Caco-2 (cell line): ENCODE measurements at regions not wholly inside any gene's neighbourhood (a gene's known extent, or its start where the extent isn't known, plus 50 kb on each side); places are given as distances from the start of the nearest gene placed in this dataset.

ENCODE experiments used
- BruUV-seq: library from RNA; stranded (reverse); fragments of 400-500 nt; replicated peaks from 2 replicates; lab custom pipeline; 2021; lab: Mats Ljungman, UMichigan
- CTCF ChIA-PET: fragments of 300-600 bp; sonication (Branson Sonifier 250); formaldehyde crosslinking; loops from one replicate; lab custom pipeline; 2022; ENCODE audit warnings: antibody characterized with exemption; lab: Charles Lee
- POLR2A ChIA-PET: fragments of 300-600 bp; sonication (Branson Sonifier 250); formaldehyde crosslinking; loops from one replicate; lab custom pipeline; 2022; ENCODE audit warnings: antibody characterized with exemption; lab: Charles Lee
- DNase-seq, 2 experiments: peaks; one replicate each; pipeline versions ENCODE4 v3.0.0 to v3.0.0-alpha.2; 2020 to 2022
- H3K27me3 ChIP-seq: replicated peaks from 2 replicates; pipeline ENCODE4 v1.6.0; 2011; ENCODE audit warnings: low read length; ENCODE audit not compliant: control insufficient read depth, insufficient read depth
- H3K36me3 ChIP-seq: 2 replicates; pipeline ENCODE4 v1.5.1; 2011; ENCODE audit warnings: low read length; ENCODE audit not compliant: control insufficient read depth, insufficient read depth
- H3K4me1 ChIP-seq: fragments of 250-450 bp; sonication (Bioruptor Pico); 2 replicates; pipeline ENCODE4 v1.5.1; 2020; ENCODE audit warnings: mild to moderate bottlenecking
- H3K4me3 ChIP-seq: 2 replicates; pipeline ENCODE4 v1.5.1; 2011; ENCODE audit warnings: low read depth, mild to moderate bottlenecking, control low read depth, low read length
- H3K9me3 ChIP-seq: fragments of 250-450 bp; sonication (Bioruptor Pico); 2 replicates; pipeline ENCODE4 v1.5.1; 2020; ENCODE audit warnings: mild to moderate bottlenecking, moderate library complexity
- H3K27ac Mint-ChIP-seq: one replicate; pipeline ENCODE4 v1.8.0; 2022; ENCODE audit warnings: mixed read lengths; ENCODE audit not compliant: unreplicated experiment
- H3K27me3 Mint-ChIP-seq: one replicate; pipeline ENCODE4 v1.8.0; 2022; ENCODE audit warnings: mixed read lengths; ENCODE audit not compliant: insufficient read depth, unreplicated experiment
- H3K36me3 Mint-ChIP-seq: one replicate; pipeline ENCODE4 v1.8.0; 2022; ENCODE audit warnings: mild to moderate bottlenecking, mixed read lengths; ENCODE audit not compliant: insufficient read depth, unreplicated experiment
- H3K4me1 Mint-ChIP-seq: one replicate; pipeline ENCODE4 v1.8.0; 2022; ENCODE audit warnings: low read depth, mixed read lengths; ENCODE audit not compliant: unreplicated experiment
- H3K4me3 Mint-ChIP-seq: one replicate; pipeline ENCODE4 v1.8.0; 2022; ENCODE audit warnings: mild to moderate bottlenecking, moderate library complexity, mixed read lengths; ENCODE audit not compliant: unreplicated experiment
- H3K9me3 Mint-ChIP-seq: one replicate; pipeline ENCODE4 v1.8.0; 2022; ENCODE audit warnings: mixed read lengths; ENCODE audit not compliant: unreplicated experiment
- intact Hi-C: fragments of 100-400 bp; cut with micrococcal nuclease; formaldehyde crosslinking; loops from one replicate; pipeline ENCODE4 v1.10.0; 2022; ENCODE audit not compliant: unreplicated experiment
- TF ChIP-seq, protein P1 (sequence below), 2 experiments: fragments of 200-600 bp in 1 of 2; IDR thresholded peaks; 1 replicate in 1 of 2; 2 replicates in 1 of 2; pipeline versions ENCODE4 v1.5.1 to v1.8.0; 2011 to 2022; ENCODE audit warnings: antibody characterized with exemption in 1 of 2, control low read depth in 1 of 2, inconsistent platforms in 1 of 2, low read depth in 1 of 2, low read length in 1 of 2, mild to moderate bottlenecking in 1 of 2, moderate library complexity in 1 of 2; ENCODE audit not compliant: insufficient read depth in 1 of 2, severe bottlenecking in 1 of 2, unreplicated experiment in 1 of 2

DNA sequence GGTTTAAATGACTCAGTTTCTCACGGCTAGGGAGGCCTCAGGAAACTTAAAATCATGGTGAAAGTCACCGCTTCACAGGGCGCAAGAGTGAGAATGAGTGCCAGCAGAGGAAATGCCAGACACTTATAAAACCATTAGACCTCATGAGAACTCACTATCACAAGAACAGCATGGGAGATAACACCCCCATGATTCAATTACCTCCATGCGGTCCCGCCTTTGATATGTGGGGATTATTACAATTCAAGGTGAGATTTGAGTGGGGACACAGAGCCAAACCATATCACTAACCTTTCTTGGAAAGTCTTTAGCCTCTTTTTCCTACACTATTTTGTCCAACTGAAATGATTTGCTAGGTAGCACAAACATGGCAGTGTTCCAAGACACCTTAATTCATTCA lies 533.9 kb upstream of the NUDT12 start:
- H3K4me3 Mint-ChIP-seq: no peak overlapping the region
- no TSS peak for BruUV-seq
- Histone ChIP-seq H3K36me3 (no peaks in the 10 kb centered on the region), H3K9me3 (no peaks in the 10 kb centered on the region; the same call in 1 of the 2 replicates), H3K4me1 (no peaks in the 10 kb centered on the region), H3K27me3 (no peaks in the 10 kb centered on the region), H3K4me3 (no peak overlapping the region)
- peaks cover 6% of the 10 kb centered on the region for H3K4me1 Mint-ChIP-seq
- no peak for DNase-seq
- intact Hi-C loops: no loop called here
- CTCF ChIA-PET: no interaction called here
- POLR2A ChIA-PET: no interaction called here
- no peaks in the 10 kb centered on the region for H3K27me3 Mint-ChIP-seq
- no peak overlapping the region for H3K27ac Mint-ChIP-seq
- H3K36me3 Mint-ChIP-seq: peaks cover 5% of the 10 kb centered on the region
- TF ChIP-seq, protein P1, sequence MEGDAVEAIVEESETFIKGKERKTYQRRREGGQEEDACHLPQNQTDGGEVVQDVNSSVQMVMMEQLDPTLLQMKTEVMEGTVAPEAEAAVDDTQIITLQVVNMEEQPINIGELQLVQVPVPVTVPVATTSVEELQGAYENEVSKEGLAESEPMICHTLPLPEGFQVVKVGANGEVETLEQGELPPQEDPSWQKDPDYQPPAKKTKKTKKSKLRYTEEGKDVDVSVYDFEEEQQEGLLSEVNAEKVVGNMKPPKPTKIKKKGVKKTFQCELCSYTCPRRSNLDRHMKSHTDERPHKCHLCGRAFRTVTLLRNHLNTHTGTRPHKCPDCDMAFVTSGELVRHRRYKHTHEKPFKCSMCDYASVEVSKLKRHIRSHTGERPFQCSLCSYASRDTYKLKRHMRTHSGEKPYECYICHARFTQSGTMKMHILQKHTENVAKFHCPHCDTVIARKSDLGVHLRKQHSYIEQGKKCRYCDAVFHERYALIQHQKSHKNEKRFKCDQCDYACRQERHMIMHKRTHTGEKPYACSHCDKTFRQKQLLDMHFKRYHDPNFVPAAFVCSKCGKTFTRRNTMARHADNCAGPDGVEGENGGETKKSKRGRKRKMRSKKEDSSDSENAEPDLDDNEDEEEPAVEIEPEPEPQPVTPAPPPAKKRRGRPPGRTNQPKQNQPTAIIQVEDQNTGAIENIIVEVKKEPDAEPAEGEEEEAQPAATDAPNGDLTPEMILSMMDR (IDR thresholded peaks at IDR 0.05; ENCODE audit: insufficient read depth in 1 of 2, low read depth in 1 of 2, low read length in 1 of 2, severe bottlenecking in 1 of 2, unreplicated experiment in 1 of 2): no peak
- no peaks in the 10 kb centered on the region for H3K9me3 Mint-ChIP-seq

DNA sequence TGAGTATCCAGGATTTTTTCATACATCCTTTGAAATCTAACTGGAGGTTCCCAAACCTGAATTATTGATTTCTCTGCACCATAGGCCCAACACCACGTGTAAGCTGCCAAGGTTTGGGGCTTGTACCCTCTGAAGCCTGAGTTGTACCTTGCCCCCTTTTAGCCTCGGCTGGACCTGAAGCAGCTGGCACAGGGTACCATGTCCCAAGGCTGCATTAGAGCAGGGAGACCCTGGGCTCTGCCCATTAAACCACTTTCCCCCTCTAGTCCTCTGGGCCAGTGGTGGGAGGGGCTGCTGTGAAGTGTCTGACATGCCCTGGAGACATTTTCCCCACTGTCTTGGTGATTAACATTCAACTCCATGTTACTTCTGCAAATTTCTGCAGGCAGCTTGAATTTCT lies 532.9 kb upstream of the NUDT12 start:
- Histone ChIP-seq H3K9me3 (no peaks in the 10 kb centered on the region; the same call in 1 of the 2 replicates), H3K4me1 (no peaks in the 10 kb centered on the region), H3K4me3 (no peak overlapping the region), H3K27me3 (no peaks in the 10 kb centered on the region), H3K36me3 (no peaks in the 10 kb centered on the region)
- peaks cover 6% of the 10 kb centered on the region for H3K4me1 Mint-ChIP-seq
- intact Hi-C loops: no loop called here
- H3K27me3 Mint-ChIP-seq: no peaks in the 10 kb centered on the region
- POLR2A ChIA-PET: no interaction called here
- no peaks in the 10 kb centered on the region for H3K9me3 Mint-ChIP-seq
- TF ChIP-seq, protein P1 (IDR thresholded peaks at IDR 0.05; ENCODE audit: insufficient read depth in 1 of 2, low read depth in 1 of 2, low read length in 1 of 2, severe bottlenecking in 1 of 2, unreplicated experiment in 1 of 2): no peak
- no peak for DNase-seq
- CTCF ChIA-PET: no interaction called here
- no peak overlapping the region for H3K27ac Mint-ChIP-seq
- H3K36me3 Mint-ChIP-seq: peaks cover 5% of the 10 kb centered on the region
- H3K4me3 Mint-ChIP-seq: no peak overlapping the region
- no TSS peak for BruUV-seq

GRCh38 chr5:104088876-104089778 lies 526.5 kb upstream of the NUDT12 start:
- no peak for DNase-seq
- Mint-ChIP-seq H3K36me3 (peaks cover 19% of the 10 kb centered on the region), H3K4me1 (peaks cover 30% of the 10 kb centered on the region), H3K4me3 (no peak overlapping the region), H3K27ac (no peak overlapping the region), H3K27me3 (no peaks in the 10 kb centered on the region), H3K9me3 (no peaks in the 10 kb centered on the region)
- POLR2A ChIA-PET: no interaction called here
- CTCF ChIA-PET: no interaction called here
- intact Hi-C loops: no loop called here
- no peaks in the 10 kb centered on the region for H3K27me3 ChIP-seq
- peaks cover 28% of the 10 kb centered on the region for H3K4me1 ChIP-seq
- no peaks in the 10 kb centered on the region; the same call in 1 of the 2 replicates for H3K9me3 ChIP-seq
- BruUV-seq: no TSS peak
- TF ChIP-seq, protein P1 (IDR thresholded peaks at IDR 0.05; ENCODE audit: insufficient read depth in 1 of 2, low read depth in 1 of 2, low read length in 1 of 2, severe bottlenecking in 1 of 2, unreplicated experiment in 1 of 2): no peak
- H3K4me3 ChIP-seq: no peak overlapping the region
- no peaks in the 10 kb centered on the region; the same call in none of the 2 replicates for H3K36me3 ChIP-seq
